ENCODE measurements at regions not wholly inside any gene's neighbourhood (a gene's known extent, or its start where the extent isn't known, plus 50 kb on each side); places are given as distances from the start of the nearest gene placed in this dataset.
A peak's percentile ranks its signal among the peaks of the same experiment; 100 is the strongest.

DNA sequence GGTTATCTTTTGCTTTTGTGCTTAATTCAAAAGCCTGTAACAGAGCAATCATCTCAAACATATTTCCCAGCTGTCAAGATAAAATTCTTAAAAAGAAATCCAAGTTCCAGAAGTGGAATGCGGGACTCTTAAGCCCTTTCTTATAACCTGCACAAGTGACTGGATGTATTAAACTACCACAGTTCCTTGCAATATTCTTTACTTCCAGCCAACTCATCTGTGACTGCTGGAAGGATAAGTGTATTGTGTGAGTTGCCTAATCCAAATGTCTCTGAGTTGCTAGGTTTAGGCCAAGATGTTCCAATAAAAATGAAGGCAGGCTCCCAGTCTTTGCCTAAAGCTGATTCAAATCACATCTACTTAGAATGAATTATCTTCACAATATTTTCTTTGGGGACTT, 159.2 kb upstream of the SLC24A2 start:
- Histone ChIP-seq H3K27ac (ENCODE audit: low read length) (no peak overlapping the region), H3K27me3 (ENCODE audit: control insufficient read depth, insufficient read depth, low read length) (no peaks in the 10 kb centered on the region), H3K4me3 (ENCODE audit: low read length) (no peak overlapping the region), H3K36me3 (ENCODE audit: control insufficient read depth, insufficient read depth, low read length) (no peaks in the 10 kb centered on the region), H3K4me1 (ENCODE audit: control insufficient read depth, insufficient read depth, low read length) (no peaks in the 10 kb centered on the region), H3K9me3 (ENCODE audit: control insufficient read depth, insufficient read depth, low read length) (no peaks in the 10 kb centered on the region)
- no peak for DNase-seq (ENCODE audit: low read depth, low spot score)
- WGBS (ENCODE audit: insufficient coverage, insufficient read length) = no CpG with 5 or more reads among the region's 1 CpG

DNA sequence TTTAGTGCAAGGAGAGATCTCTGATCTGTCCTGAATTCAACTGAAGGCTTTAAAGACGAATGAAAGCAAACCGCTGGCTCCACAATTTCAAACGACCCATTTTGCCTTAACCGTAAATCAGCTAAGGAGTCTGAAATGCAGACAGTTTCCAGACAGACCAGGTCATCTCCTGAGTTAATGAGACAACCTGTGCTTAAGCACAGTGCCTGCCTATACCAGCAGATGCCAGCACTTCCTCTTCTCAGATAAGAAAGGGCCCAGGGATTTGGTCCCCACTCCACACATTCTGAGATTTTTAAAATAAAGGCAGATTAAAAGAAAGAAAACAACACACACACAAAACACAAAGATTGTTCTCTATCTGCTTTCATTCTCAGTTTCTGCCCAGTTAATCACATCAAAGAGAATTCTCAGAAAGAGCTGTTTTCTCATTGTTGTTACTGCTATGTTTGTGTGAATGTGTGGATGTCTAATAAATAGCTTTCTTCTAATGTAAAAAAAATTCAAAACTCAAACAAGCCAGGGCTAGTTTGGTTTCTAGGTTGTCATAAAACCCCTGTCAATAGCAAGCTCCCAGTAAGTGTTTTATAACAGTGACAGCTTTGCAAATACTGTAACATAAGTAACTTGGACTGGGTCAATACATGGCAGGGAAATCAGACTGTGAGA, 157.7 kb upstream of the SLC24A2 start:
- Histone ChIP-seq H3K4me3 (ENCODE audit: low read length) (no peak overlapping the region), H3K27ac (ENCODE audit: low read length) (no peak overlapping the region), H3K36me3 (ENCODE audit: control insufficient read depth, insufficient read depth, low read length) (no peaks in the 10 kb centered on the region), H3K9me3 (ENCODE audit: control insufficient read depth, insufficient read depth, low read length) (no peaks in the 10 kb centered on the region), H3K27me3 (ENCODE audit: control insufficient read depth, insufficient read depth, low read length) (no peaks in the 10 kb centered on the region), H3K4me1 (ENCODE audit: control insufficient read depth, insufficient read depth, low read length) (no peaks in the 10 kb centered on the region)
- DNase-seq (ENCODE audit: low read depth, low spot score) = no peak
- no CpG with 5 or more reads among the region's 4 CpGs for WGBS (ENCODE audit: insufficient coverage, insufficient read length)

DNA sequence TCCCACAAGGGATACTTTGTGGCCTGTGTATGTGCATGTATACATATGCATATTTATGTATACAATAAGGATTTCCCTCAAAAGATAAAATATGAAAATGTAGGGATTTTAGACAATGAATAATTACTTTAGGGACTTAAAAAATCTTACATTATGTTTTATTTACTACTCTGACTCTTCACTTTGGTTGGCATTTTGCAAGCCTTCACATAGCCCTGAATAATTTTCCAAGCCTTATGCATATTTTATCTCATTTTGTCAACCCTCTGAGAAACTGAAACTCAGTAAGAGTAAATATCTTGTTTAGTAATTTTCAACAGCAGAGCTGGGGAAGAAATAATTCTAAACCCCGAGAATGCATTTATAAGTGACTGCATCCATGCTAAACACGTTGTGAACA, 153.0 kb upstream of the SLC24A2 start:
- no peak overlapping the region for H3K27ac ChIP-seq (ENCODE audit: low read length)
- no CpG with 5 or more reads among the region's 2 CpGs for WGBS (ENCODE audit: insufficient coverage, insufficient read length)
- no peak overlapping the region for H3K4me3 ChIP-seq (ENCODE audit: low read length)
- DNase-seq (ENCODE audit: low read depth, low spot score) = no peak
- H3K9me3 ChIP-seq (ENCODE audit: control insufficient read depth, insufficient read depth, low read length) = no peaks in the 10 kb centered on the region
- H3K36me3 ChIP-seq (ENCODE audit: control insufficient read depth, insufficient read depth, low read length) = no peaks in the 10 kb centered on the region
- no peaks in the 10 kb centered on the region for H3K27me3 ChIP-seq (ENCODE audit: control insufficient read depth, insufficient read depth, low read length)
- H3K4me1 ChIP-seq (ENCODE audit: control insufficient read depth, insufficient read depth, low read length) = no peaks in the 10 kb centered on the region

DNA sequence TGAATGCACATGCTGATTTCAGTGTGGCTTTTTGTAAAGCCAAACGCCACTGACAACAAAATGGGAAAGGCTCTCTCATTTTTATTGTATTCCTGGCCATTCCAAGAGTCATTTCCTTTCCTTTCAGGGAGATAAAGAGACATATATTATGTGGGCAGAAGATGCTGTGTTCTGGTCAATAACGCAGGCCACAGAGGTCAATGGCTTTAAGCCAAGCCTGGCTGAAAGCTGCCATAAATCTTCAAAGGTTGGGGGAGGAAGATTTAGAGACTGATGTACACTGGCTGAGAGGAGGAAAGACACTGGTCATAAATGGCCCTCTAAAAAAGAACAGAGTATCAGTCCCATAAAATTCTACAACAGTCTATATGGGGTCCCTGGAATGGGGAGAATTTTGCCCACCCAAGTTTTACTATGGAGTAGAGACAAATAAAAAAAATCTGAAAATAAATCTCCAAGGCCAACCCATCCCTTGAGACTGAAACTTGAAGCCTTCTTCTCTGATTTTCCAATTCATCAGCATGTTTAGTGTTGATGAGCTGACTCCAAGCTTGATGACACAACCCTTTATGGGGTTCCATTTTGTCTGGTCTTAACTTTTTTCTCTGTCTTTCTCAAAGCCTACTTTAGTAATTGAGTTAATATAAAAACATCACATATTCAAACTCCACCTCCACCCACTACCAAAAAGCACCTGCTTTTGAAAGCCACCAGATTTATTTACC, 152.1 kb upstream of the SLC24A2 start:
- no peaks in the 10 kb centered on the region for H3K36me3 ChIP-seq (ENCODE audit: control insufficient read depth, insufficient read depth, low read length)
- H3K27ac ChIP-seq (ENCODE audit: low read length) = no peak overlapping the region
- no CpG with 5 or more reads among the region's 2 CpGs for WGBS (ENCODE audit: insufficient coverage, insufficient read length)
- H3K4me3 ChIP-seq (ENCODE audit: low read length) = no peak overlapping the region
- no peaks in the 10 kb centered on the region for H3K4me1 ChIP-seq (ENCODE audit: control insufficient read depth, insufficient read depth, low read length)
- no peaks in the 10 kb centered on the region for H3K9me3 ChIP-seq (ENCODE audit: control insufficient read depth, insufficient read depth, low read length)
- H3K27me3 ChIP-seq (ENCODE audit: control insufficient read depth, insufficient read depth, low read length) = no peaks in the 10 kb centered on the region
- DNase-seq (ENCODE audit: low read depth, low spot score) = no peak

- no CpG with 5 or more reads among the region's 5 CpGs for WGBS (ENCODE audit: insufficient coverage, insufficient read length)
- no peak overlapping the region for H3K4me3 ChIP-seq (ENCODE audit: low read length)
- DNase-seq (ENCODE audit: low read depth, low spot score) = no peak
- no peaks in the 10 kb centered on the region for H3K9me3 ChIP-seq (ENCODE audit: control insufficient read depth, insufficient read depth, low read length)
- H3K27ac ChIP-seq (ENCODE audit: low read length) = no peak overlapping the region
- H3K36me3 ChIP-seq (ENCODE audit: control insufficient read depth, insufficient read depth, low read length) = no peaks in the 10 kb centered on the region
- H3K27me3 ChIP-seq (ENCODE audit: control insufficient read depth, insufficient read depth, low read length) = no peaks in the 10 kb centered on the region
- H3K4me1 ChIP-seq (ENCODE audit: control insufficient read depth, insufficient read depth, low read length) = peaks cover 2% of the 10 kb centered on the region; the same call in 1 of the 2 replicates
Measured at GRCh38 chr9:19939734-19940278, 151.0 kb upstream of the SLC24A2 start.

DNA sequence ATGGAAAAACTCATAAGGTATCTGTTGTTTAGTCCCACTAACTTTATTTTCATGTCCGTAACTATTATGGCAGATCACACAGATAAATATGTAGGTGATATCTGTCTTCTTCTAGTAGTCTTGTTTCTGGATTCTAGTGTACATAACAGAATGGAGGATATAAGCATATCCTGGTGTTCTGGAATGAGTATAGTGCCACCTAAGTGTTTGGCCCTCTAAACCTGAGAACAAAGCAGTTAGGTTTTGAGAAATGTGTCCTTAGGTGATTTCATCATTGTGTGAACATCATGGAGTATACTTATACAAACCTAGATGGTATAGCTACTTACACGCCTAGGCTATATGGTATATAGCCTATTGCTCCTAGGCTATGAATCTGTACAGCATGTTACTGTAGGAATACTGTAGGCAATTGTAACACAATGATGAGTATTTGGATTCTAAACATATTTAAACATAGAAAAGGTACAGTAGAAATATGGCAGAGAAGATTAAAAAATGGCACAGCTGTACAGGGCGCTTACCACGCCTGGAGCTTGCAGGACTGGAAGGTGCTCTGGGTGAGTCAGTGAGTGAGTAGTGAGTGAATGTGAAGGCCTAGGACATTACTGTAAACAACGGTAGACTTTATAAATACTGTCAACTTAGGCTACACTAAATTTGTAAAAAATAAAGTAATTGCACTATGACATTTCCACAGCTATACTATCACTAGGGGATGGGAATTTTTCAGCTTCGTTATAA, 150.3 kb upstream of the SLC24A2 start:
- no peak overlapping the region for H3K4me3 ChIP-seq (ENCODE audit: low read length)
- no CpG with 5 or more reads among the region's 6 CpGs for WGBS (ENCODE audit: insufficient coverage, insufficient read length)
- H3K9me3 ChIP-seq (ENCODE audit: control insufficient read depth, insufficient read depth, low read length) = no peaks in the 10 kb centered on the region
- H3K36me3 ChIP-seq (ENCODE audit: control insufficient read depth, insufficient read depth, low read length) = no peaks in the 10 kb centered on the region
- H3K27ac ChIP-seq (ENCODE audit: low read length) = no peak overlapping the region
- H3K4me1 ChIP-seq (ENCODE audit: control insufficient read depth, insufficient read depth, low read length) = peaks cover 2% of the 10 kb centered on the region; the same call in 1 of the 2 replicates
- no peaks in the 10 kb centered on the region for H3K27me3 ChIP-seq (ENCODE audit: control insufficient read depth, insufficient read depth, low read length)
- DNase-seq (ENCODE audit: low read depth, low spot score) = no peak

GRCh38 chr9:19937121-19937520, 148.3 kb upstream of the SLC24A2 start:
- H3K27me3 ChIP-seq (ENCODE audit: control insufficient read depth, insufficient read depth, low read length) = no peaks in the 10 kb centered on the region
- peaks cover 2% of the 10 kb centered on the region; the same call in 1 of the 2 replicates for H3K4me1 ChIP-seq (ENCODE audit: control insufficient read depth, insufficient read depth, low read length)
- WGBS (ENCODE audit: insufficient coverage, insufficient read length) = no CpG with 5 or more reads among the region's 1 CpG
- no peak overlapping the region for H3K27ac ChIP-seq (ENCODE audit: low read length)
- no peak for DNase-seq (ENCODE audit: low read depth, low spot score)
- no peak overlapping the region for H3K4me3 ChIP-seq (ENCODE audit: low read length)
- H3K9me3 ChIP-seq (ENCODE audit: control insufficient read depth, insufficient read depth, low read length) = no peaks in the 10 kb centered on the region
- no peaks in the 10 kb centered on the region for H3K36me3 ChIP-seq (ENCODE audit: control insufficient read depth, insufficient read depth, low read length)

GRCh38 chr9:19936598-19936997, 147.8 kb upstream of the SLC24A2 start:
- no peak for DNase-seq (ENCODE audit: low read depth, low spot score)
- no peaks in the 10 kb centered on the region for H3K27me3 ChIP-seq (ENCODE audit: control insufficient read depth, insufficient read depth, low read length)
- no peaks in the 10 kb centered on the region for H3K36me3 ChIP-seq (ENCODE audit: control insufficient read depth, insufficient read depth, low read length)
- no peak overlapping the region for H3K27ac ChIP-seq (ENCODE audit: low read length)
- H3K4me1 ChIP-seq (ENCODE audit: control insufficient read depth, insufficient read depth, low read length) = peaks cover 2% of the 10 kb centered on the region; the same call in 1 of the 2 replicates
- H3K9me3 ChIP-seq (ENCODE audit: control insufficient read depth, insufficient read depth, low read length) = no peaks in the 10 kb centered on the region
- no CpG with 5 or more reads among the region's 1 CpG for WGBS (ENCODE audit: insufficient coverage, insufficient read length)
- no peak overlapping the region for H3K4me3 ChIP-seq (ENCODE audit: low read length)

- no peak for DNase-seq (ENCODE audit: low read depth, low spot score)
- Histone ChIP-seq H3K27ac (ENCODE audit: low read length) (no peak overlapping the region), H3K27me3 (ENCODE audit: control insufficient read depth, insufficient read depth, low read length) (no peaks in the 10 kb centered on the region), H3K4me1 (ENCODE audit: control insufficient read depth, insufficient read depth, low read length) (peaks cover 2% of the 10 kb centered on the region; the same call in 1 of the 2 replicates), H3K9me3 (ENCODE audit: control insufficient read depth, insufficient read depth, low read length) (no peaks in the 10 kb centered on the region), H3K36me3 (ENCODE audit: control insufficient read depth, insufficient read depth, low read length) (no peaks in the 10 kb centered on the region), H3K4me3 (ENCODE audit: low read length) (no peak overlapping the region)
- WGBS (ENCODE audit: insufficient coverage, insufficient read length) = no CpG with 5 or more reads among the region's 4 CpGs
Measured at GRCh38 chr9:19935422-19935821, 146.6 kb upstream of the SLC24A2 start.

DNA sequence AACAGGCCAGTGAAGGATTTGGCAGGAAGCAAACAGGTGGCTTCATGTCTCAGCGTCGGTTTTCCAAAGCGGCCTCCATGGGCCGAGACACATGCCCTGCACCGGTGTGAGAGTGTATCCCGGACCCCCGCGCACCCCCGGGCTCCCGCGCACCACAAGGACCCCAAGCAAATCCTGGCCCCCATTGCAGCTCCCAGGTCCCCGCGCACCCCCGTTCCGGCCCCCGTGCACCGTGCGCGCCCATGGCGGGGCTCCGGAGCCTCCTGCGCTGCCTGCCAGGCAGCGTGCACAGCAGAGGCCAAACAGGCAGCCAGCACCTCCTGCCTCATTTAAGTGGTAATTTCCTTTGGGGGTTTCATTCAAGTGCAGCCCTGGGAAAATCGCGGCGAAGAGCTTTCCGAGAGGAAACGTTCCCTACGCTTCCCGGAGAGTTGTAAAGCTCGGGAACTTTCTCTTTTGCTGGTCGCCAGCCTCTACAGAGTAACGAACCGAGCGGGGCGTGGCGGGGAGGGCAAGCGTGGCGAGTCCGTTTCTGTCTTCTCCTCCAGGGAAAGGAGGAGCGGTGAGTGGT, 145.5 kb upstream of the SLC24A2 start:
- Histone ChIP-seq H3K9me3 (ENCODE audit: control insufficient read depth, insufficient read depth, low read length) (no peaks in the 10 kb centered on the region), H3K27ac (ENCODE audit: low read length) (no peak overlapping the region), H3K4me1 (ENCODE audit: control insufficient read depth, insufficient read depth, low read length) (peaks cover 2% of the 10 kb centered on the region; the same call in 1 of the 2 replicates), H3K36me3 (ENCODE audit: control insufficient read depth, insufficient read depth, low read length) (no peaks in the 10 kb centered on the region), H3K27me3 (ENCODE audit: control insufficient read depth, insufficient read depth, low read length) (no peaks in the 10 kb centered on the region), H3K4me3 (ENCODE audit: low read length) (peak overlapping the region; percentile 25; the same call in 1 of the 2 replicates)
- no CpG with 5 or more reads among the region's 41 CpGs for WGBS (ENCODE audit: insufficient coverage, insufficient read length)
- DNase-seq (ENCODE audit: low read depth, low spot score) = no peak

All from iPS DF 6.9 (cell line).